NCI-H226 (cell line): ENCODE measurements at regions not wholly inside any gene's neighbourhood (a gene's known extent, or its start where the extent isn't known, plus 50 kb on each side); places are given as distances from the start of the nearest gene placed in this dataset.
"Not testable (repeated sequence)": the region's sequence is repeated elsewhere in the genome, so short reads cannot be mapped to it uniquely, and the experiment has no call there.

ENCODE experiments used
- DNase-seq: peaks from one replicate; pipeline ENCODE4 v3.0.0-alpha.2; 2015

- no peak for DNase-seq
These were observed 414.9 kb downstream of the CYLC2 start for GRCh38 chr9:103410059-103410458.

GRCh38 chr9:103427696-103428095 is 432.6 kb downstream of the CYLC2 start:
- DNase-seq = no peak

GRCh38 chr9:103430469-103430868 is 435.3 kb downstream of the CYLC2 start:
- DNase-seq = no peak

- no peak for DNase-seq
These were observed 436.7 kb downstream of the CYLC2 start for GRCh38 chr9:103431809-103432208.

GRCh38 chr9:103444176-103444575 is 449.0 kb downstream of the CYLC2 start:
- peak; percentile 38 for DNase-seq

- DNase-seq = no peak
These were observed 463.7 kb downstream of the CYLC2 start for GRCh38 chr9:103458826-103459225.

GRCh38 chr9:103471241-103471640 is 476.1 kb downstream of the CYLC2 start:
- no peak for DNase-seq

- no peak for DNase-seq
These were observed 479.0 kb downstream of the CYLC2 start for GRCh38 chr9:103474156-103474555.

- DNase-seq = no peak
These were observed 488.5 kb downstream of the CYLC2 start for GRCh38 chr9:103483471-103484096.

- no peak for DNase-seq
These were observed 490.0 kb downstream of the CYLC2 start for GRCh38 chr9:103485138-103485537.

GRCh38 chr9:103514767-103515166 is 519.6 kb downstream of the CYLC2 start:
- no peak for DNase-seq

GRCh38 chr9:103522409-103522808 is 527.3 kb downstream of the CYLC2 start:
- no peak for DNase-seq

- no peak for DNase-seq
These were observed 535.8 kb downstream of the CYLC2 start for GRCh38 chr9:103530934-103531333.

GRCh38 chr9:103533318-103533717 is 538.2 kb downstream of the CYLC2 start:
- no peak for DNase-seq

GRCh38 chr9:103537426-103537825 is 542.3 kb downstream of the CYLC2 start:
- DNase-seq = no peak

- DNase-seq = no peak
These were observed 548.8 kb upstream of the SMC2 start for GRCh38 chr9:103545260-103545659.

- no peak for DNase-seq
These were observed 541.4 kb upstream of the SMC2 start for GRCh38 chr9:103552712-103553111.

- peak; percentile 61 for DNase-seq
These were observed 520.1 kb upstream of the SMC2 start for GRCh38 chr9:103574056-103574455.

GRCh38 chr9:103586721-103587120 is 507.4 kb upstream of the SMC2 start:
- no peak for DNase-seq

- no peak for DNase-seq
These were observed 492.8 kb upstream of the SMC2 start for GRCh38 chr9:103601287-103601686.

GRCh38 chr9:103611950-103612349 is 482.2 kb upstream of the SMC2 start:
- not testable (repeated sequence) for DNase-seq

- no peak for DNase-seq
These were observed 478.1 kb upstream of the SMC2 start for GRCh38 chr9:103615994-103616393.

GRCh38 chr9:103617046-103617445 is 477.1 kb upstream of the SMC2 start:
- DNase-seq = no peak

- DNase-seq = no peak
These were observed 468.8 kb upstream of the SMC2 start for GRCh38 chr9:103625161-103625804.

- DNase-seq = peak; percentile 2
These were observed 466.4 kb upstream of the SMC2 start for GRCh38 chr9:103627731-103628130.
